NCI-H146 treated with DMSO at 0.1 percent for 48 hours (cell line): ENCODE measurements at regions not wholly inside any gene's neighbourhood (a gene's known extent, or its start where the extent isn't known, plus 50 kb on each side); places are given as distances from the start of the nearest gene placed in this dataset.

ENCODE experiments used
- DNase-seq: peaks from one replicate; lab custom pipeline; 2025; ENCODE audit not compliant: unreplicated experiment; lab: John Stamatoyannopoulos, UW

- DNase-seq: no peak
These were observed 65.4 kb upstream of the VRK2 start for GRCh38 chr2:57981083-57981768.

GRCh38 chr2:57987835-57988573, 58.6 kb upstream of the VRK2 start:
- no peak for DNase-seq

GRCh38 chr2:57990118-57990725, 56.4 kb upstream of the VRK2 start:
- DNase-seq: peak; percentile 88
